CD4-positive, CD25-positive, alpha-beta regulatory T cell (primary cell): ENCODE measurements at regions not wholly inside any gene's neighbourhood (a gene's known extent, or its start where the extent isn't known, plus 50 kb on each side); places are given as distances from the start of the nearest gene placed in this dataset.

ENCODE experiments used
- ATAC-seq, 2 donors: fragments of 150-1000 bp; cut with Tn5 transposase; one replicate each; pipeline ENCODE4 v1.10.0; 2021; ENCODE audit warnings: low read depth in 2 of 2, moderate number of reproducible peaks in 2 of 2, moderate library complexity in 1 of 2
- DNase-seq, 3 donors: peaks; one replicate each; pipeline versions ENCODE4 v3.0.0 to v3.0.0-alpha.2; 2012 to 2022; ENCODE audit warnings: mixed read lengths in 1 of 3
- H3K27ac ChIP-seq: one replicate; pipeline ENCODE4 v1.7.0; 2013; ENCODE audit warnings: mild to moderate bottlenecking, low read length; ENCODE audit not compliant: insufficient read depth, poor library complexity, severe bottlenecking
- H3K27me3 ChIP-seq: one replicate; pipeline ENCODE4 v1.7.0; 2013; ENCODE audit warnings: low read length; ENCODE audit not compliant: control insufficient read depth, insufficient read depth
- H3K36me3 ChIP-seq: one replicate; pipeline ENCODE4 v1.7.0; 2013; ENCODE audit warnings: mild to moderate bottlenecking, low read length, moderate library complexity; ENCODE audit not compliant: control insufficient read depth, insufficient read depth
- H3K4me1 ChIP-seq: 2 replicates; pipeline ENCODE4 v1.7.0; 2013; ENCODE audit warnings: mild to moderate bottlenecking, low read length; ENCODE audit not compliant: insufficient read depth, control insufficient read depth, poor library complexity, severe bottlenecking
- H3K4me3 ChIP-seq: one replicate; pipeline ENCODE4 v1.7.0; 2013; ENCODE audit warnings: low read depth, mild to moderate bottlenecking, low read length, moderate library complexity
- H3K9me3 ChIP-seq, 2 experiments: 1 replicate in 1 of 2; 2 replicates in 1 of 2; pipeline ENCODE4 v1.7.0; 2013; ENCODE audit warnings: low read length in 2 of 2, mild to moderate bottlenecking in 1 of 2, moderate library complexity in 1 of 2; ENCODE audit not compliant: control insufficient read depth in 2 of 2
- H3K27ac Mint-ChIP-seq, 3 donors: one replicate each; pipeline ENCODE4 v1.8.0; 2020 to 2022; ENCODE audit warnings: mild to moderate bottlenecking in 3 of 3, mixed read lengths in 3 of 3, moderate library complexity in 2 of 3
- H3K27me3 Mint-ChIP-seq: one replicate; pipeline ENCODE4 v1.8.0; 2022; ENCODE audit warnings: mild to moderate bottlenecking, mixed read lengths
- H3K36me3 Mint-ChIP-seq: one replicate; pipeline ENCODE4 v1.8.0; 2020; ENCODE audit warnings: mixed read lengths
- H3K4me1 Mint-ChIP-seq, 4 donors: one replicate each; pipeline ENCODE4 v1.8.0; 2020 to 2022; ENCODE audit warnings: mixed read lengths in 4 of 4, mild to moderate bottlenecking in 1 of 4
- H3K4me3 Mint-ChIP-seq, 4 donors: one replicate each; pipeline ENCODE4 v1.8.0; 2020 to 2022; ENCODE audit warnings: mild to moderate bottlenecking in 4 of 4, mixed read lengths in 4 of 4, moderate library complexity in 3 of 4
- H3K9me3 Mint-ChIP-seq, 7 donors: one replicate each; pipeline ENCODE4 v1.8.0; 2020 to 2022; ENCODE audit warnings: mixed read lengths in 7 of 7, mild to moderate bottlenecking in 3 of 7, moderate library complexity in 2 of 7

DNA sequence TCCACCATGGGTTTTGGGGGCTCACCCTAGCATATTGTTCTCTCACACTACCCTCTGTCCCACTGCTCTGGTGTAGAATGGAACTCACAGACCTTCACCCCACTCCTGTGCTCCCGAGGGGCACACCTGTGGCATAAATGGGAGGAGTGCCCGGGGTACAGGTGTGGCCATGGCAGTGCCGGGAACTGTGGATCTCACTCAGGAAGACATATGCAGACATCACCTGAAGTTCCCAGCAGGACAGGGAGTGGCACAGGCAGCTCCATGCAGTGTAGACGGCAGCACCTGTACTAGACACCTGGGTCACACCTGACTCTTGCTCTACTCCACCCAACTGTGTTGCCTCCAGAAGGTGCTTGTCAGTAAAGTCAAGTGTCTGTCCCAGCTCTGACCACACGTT is 57.6 kb upstream of the MRPS22 start:
- H3K36me3 Mint-ChIP-seq: no peaks in the 10 kb centered on the region
- Histone ChIP-seq H3K4me3 (no peak overlapping the region), H3K27ac (no peak overlapping the region), H3K9me3 (no peaks in the 10 kb centered on the region), H3K36me3 (no peaks in the 10 kb centered on the region), H3K4me1 (no peaks in the 10 kb centered on the region), H3K27me3 (no peaks in the 10 kb centered on the region)
- H3K4me3 Mint-ChIP-seq: no peak overlapping the region
- H3K27ac Mint-ChIP-seq: no peak overlapping the region
- ATAC-seq (no peak), DNase-seq (no peak)
- no peaks in the 10 kb centered on the region for H3K9me3 Mint-ChIP-seq
- H3K4me1 Mint-ChIP-seq: no peaks in the 10 kb centered on the region
- no peaks in the 10 kb centered on the region for H3K27me3 Mint-ChIP-seq

DNA sequence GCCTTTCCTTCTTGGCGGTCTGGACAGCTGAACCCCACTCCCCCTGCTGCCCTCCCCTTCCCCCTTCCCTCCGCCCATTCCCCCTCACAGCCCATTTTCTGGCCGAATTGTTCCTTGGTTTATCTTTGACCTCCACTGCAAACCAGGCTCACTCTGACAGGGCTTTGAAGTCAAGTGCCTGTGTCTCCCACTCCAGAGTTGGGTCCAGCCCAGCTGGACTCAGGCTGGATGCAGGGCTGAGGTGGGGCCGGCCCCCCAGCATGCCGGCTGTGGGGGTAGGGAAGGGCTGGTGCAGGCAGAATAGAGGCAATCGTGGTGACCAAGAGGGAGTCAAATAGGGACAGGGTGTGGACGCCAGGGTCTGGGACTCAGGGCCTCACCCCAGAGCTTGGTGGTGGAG is 57.0 kb upstream of the MRPS22 start:
- no peak overlapping the region for H3K27ac Mint-ChIP-seq
- Histone ChIP-seq H3K36me3 (no peaks in the 10 kb centered on the region), H3K9me3 (no peaks in the 10 kb centered on the region), H3K27me3 (no peaks in the 10 kb centered on the region), H3K4me1 (no peaks in the 10 kb centered on the region), H3K4me3 (no peak overlapping the region), H3K27ac (no peak overlapping the region)
- DNase-seq (no peak), ATAC-seq (no peak)
- H3K36me3 Mint-ChIP-seq: no peaks in the 10 kb centered on the region
- H3K27me3 Mint-ChIP-seq: no peaks in the 10 kb centered on the region
- H3K4me3 Mint-ChIP-seq: no peak overlapping the region
- H3K4me1 Mint-ChIP-seq: no peaks in the 10 kb centered on the region
- H3K9me3 Mint-ChIP-seq: no peaks in the 10 kb centered on the region

DNA sequence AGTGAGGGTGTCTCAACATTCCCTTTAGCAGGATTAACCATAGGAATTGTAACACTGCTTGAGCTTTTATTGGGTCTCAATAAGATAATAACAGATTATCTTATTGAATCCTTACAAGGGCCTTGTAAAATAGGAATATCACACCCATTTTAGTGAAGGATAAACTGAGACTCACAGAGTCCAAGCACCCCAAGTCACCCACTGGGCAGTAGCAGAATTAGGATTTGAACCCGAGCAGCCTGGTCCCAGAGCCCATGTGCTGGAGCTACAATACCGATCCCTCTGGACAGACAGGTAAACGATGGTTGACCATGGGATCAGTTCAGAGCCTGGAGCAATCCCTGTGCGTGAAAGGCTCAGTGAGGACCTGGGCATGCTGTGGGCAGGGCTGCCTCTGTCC is 56.3 kb upstream of the MRPS22 start:
- ATAC-seq (no peak), DNase-seq (no peak)
- H3K4me3 Mint-ChIP-seq: no peak overlapping the region
- no peak overlapping the region for H3K27ac Mint-ChIP-seq
- H3K27ac ChIP-seq: no peak overlapping the region
- H3K9me3 Mint-ChIP-seq: no peaks in the 10 kb centered on the region
- H3K36me3 Mint-ChIP-seq: no peaks in the 10 kb centered on the region
- H3K4me1 ChIP-seq: no peaks in the 10 kb centered on the region
- H3K4me1 Mint-ChIP-seq: no peaks in the 10 kb centered on the region
- H3K4me3 ChIP-seq: no peak overlapping the region
- H3K9me3 ChIP-seq: no peaks in the 10 kb centered on the region
- no peaks in the 10 kb centered on the region for H3K36me3 ChIP-seq
- no peaks in the 10 kb centered on the region for H3K27me3 ChIP-seq
- no peaks in the 10 kb centered on the region for H3K27me3 Mint-ChIP-seq

DNA sequence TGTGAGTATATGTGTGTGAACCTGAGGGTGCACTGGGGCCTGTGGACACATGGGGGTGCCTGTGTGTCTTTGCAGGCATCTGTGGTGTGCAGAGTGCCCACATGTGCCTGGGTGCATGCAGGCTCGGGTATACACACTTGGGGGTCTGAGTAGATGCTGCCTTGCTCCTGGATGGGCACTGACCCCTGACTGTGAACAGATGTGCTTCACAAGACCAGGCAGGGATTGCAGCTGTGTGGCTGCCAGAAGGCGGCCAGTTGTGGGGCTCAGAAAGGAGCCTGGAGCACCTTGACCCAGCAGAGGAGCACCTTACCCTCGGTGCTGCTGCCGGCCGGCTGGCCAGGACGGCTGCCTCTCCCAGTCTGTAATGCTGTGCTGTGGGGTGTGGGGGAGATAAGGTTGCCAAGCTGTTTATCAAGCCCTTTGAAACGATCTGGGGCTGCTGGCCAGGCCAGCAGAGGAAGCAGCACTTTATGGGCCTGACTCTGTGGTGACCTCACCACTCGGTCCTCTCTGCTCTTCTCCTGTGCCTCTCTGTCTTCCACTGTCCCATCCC is 55.5 kb upstream of the MRPS22 start:
- ATAC-seq: no peak
- Histone ChIP-seq H3K27me3 (no peaks in the 10 kb centered on the region), H3K36me3 (no peaks in the 10 kb centered on the region), H3K4me1 (no peaks in the 10 kb centered on the region), H3K9me3 (no peaks in the 10 kb centered on the region), H3K27ac (no peak overlapping the region), H3K4me3 (no peak overlapping the region)
- Mint-ChIP-seq H3K27ac (no peak overlapping the region), H3K36me3 (no peaks in the 10 kb centered on the region), H3K27me3 (no peaks in the 10 kb centered on the region), H3K4me1 (no peaks in the 10 kb centered on the region), H3K9me3 (no peaks in the 10 kb centered on the region), H3K4me3 (no peak overlapping the region)
- no peak for DNase-seq

DNA sequence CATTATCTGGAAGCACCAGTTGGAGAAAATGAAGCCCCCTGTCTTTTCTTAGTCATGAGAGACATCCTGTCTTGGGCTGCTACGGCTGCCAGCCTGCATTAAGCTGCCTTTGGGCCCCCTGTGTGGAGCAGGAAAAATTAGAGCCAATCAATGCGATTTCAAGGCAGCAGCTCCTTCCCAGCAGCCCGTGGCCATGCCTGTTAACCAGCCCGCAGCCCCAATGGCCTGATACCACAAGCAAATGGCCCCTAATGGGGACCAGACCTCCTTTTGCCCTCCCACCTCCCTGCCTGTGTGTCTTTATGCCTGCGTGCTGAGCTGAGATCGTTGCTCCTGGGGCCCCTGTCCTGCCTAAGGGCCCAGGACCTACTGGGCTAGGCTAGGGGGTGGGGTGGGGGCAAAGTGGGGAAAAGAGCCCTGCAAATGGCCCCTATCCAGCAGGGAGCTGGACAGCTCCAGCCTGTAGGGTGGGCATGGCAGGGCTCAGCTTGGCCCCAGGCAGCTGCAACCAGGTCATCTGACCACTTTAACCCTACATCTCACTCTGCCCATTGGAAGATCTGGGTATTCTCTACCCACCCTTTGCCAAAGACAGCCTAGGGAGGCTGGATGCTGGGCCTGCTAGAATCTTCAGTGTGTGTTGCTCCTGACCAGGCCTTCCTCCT is 53.8 kb upstream of the MRPS22 start:
- Histone ChIP-seq H3K27me3 (no peaks in the 10 kb centered on the region), H3K4me1 (no peaks in the 10 kb centered on the region), H3K27ac (no peak overlapping the region), H3K9me3 (no peaks in the 10 kb centered on the region), H3K36me3 (no peaks in the 10 kb centered on the region), H3K4me3 (no peak overlapping the region)
- DNase-seq: no peak
- no peaks in the 10 kb centered on the region for H3K9me3 Mint-ChIP-seq
- no peaks in the 10 kb centered on the region for H3K27me3 Mint-ChIP-seq
- H3K36me3 Mint-ChIP-seq: no peaks in the 10 kb centered on the region
- H3K4me3 Mint-ChIP-seq: no peak overlapping the region
- no peak for ATAC-seq
- H3K27ac Mint-ChIP-seq: no peak overlapping the region
- no peaks in the 10 kb centered on the region for H3K4me1 Mint-ChIP-seq

DNA sequence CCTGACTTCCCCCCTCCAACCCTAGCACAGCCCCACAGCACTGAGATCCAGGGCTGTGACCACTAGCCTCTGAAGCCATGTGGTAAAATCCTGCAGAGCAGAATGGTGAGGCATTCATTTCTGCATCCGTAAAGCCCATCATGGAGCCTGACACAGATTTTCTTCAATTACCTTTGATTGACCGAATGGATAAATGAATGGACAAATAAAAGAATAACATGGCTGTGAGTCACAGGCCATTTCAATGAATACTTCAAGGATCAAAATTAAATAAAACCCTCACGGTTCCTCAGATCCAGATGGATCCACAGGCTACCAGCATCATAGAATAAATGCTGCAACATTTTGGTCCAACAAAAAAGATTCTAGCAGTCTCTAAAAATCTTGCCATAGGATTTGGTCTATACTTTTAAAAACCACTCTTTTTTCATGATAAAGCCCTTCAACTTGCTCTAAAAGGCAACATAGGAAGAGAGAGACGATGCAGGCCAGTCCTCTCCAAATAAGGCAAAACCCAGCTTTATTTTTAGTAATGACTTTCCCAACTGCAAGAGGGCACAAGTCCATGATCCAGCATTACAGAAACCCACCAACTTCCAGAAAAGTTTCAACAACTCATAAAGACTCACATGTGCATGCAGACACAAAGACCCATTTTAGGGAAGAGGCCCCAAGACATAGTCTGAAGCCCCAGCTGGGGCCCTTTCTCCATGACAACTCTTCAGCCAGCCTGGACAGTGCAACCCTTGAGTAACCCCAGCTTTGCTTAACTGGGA is 52.4 kb upstream of the MRPS22 start:
- Mint-ChIP-seq H3K27me3 (no peaks in the 10 kb centered on the region), H3K9me3 (no peaks in the 10 kb centered on the region), H3K4me3 (no peak overlapping the region), H3K27ac (no peak overlapping the region), H3K36me3 (no peaks in the 10 kb centered on the region), H3K4me1 (no peaks in the 10 kb centered on the region)
- H3K36me3 ChIP-seq: no peaks in the 10 kb centered on the region
- ATAC-seq (no peak), DNase-seq (no peak)
- H3K9me3 ChIP-seq: no peaks in the 10 kb centered on the region
- no peak overlapping the region for H3K27ac ChIP-seq
- H3K4me3 ChIP-seq: no peak overlapping the region
- H3K27me3 ChIP-seq: no peaks in the 10 kb centered on the region
- no peaks in the 10 kb centered on the region for H3K4me1 ChIP-seq

DNA sequence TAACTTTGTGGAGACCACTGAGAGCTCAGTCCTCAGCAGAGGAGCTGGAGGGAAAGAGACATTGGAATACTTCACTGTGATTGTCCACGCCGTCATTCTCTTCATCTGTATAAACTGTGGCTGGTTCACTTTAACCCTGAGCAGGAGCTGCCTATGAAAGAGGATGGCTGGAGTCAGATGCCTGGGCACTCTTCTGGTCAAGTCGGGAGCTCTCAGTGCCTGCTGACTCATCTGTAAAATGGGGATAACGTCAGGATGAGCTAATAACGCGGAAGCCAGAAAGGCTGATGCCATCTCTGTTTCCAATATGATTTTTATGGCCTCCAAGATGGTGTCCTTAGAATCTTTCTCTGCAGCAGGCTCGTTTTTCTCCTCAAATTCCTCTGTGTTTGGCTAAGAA is 51.6 kb upstream of the MRPS22 start:
- Mint-ChIP-seq H3K36me3 (no peaks in the 10 kb centered on the region), H3K27me3 (no peaks in the 10 kb centered on the region), H3K9me3 (no peaks in the 10 kb centered on the region), H3K4me1 (no peaks in the 10 kb centered on the region), H3K27ac (no peak overlapping the region), H3K4me3 (no peak overlapping the region)
- no peak overlapping the region for H3K27ac ChIP-seq
- H3K4me3 ChIP-seq: no peak overlapping the region
- no peaks in the 10 kb centered on the region for H3K27me3 ChIP-seq
- DNase-seq: no peak
- no peaks in the 10 kb centered on the region for H3K9me3 ChIP-seq
- H3K36me3 ChIP-seq: no peaks in the 10 kb centered on the region
- H3K4me1 ChIP-seq: no peaks in the 10 kb centered on the region
- ATAC-seq: no peak
